Superior temporal gyrus (tissue), 1 donor: ENCODE measurements at regions not wholly inside any gene's neighbourhood (a gene's known extent, or its start where the extent isn't known, plus 50 kb on each side); places are given as distances from the start of the nearest gene placed in this dataset.

ENCODE experiments used
- DNase-seq: peaks from one replicate; pipeline ENCODE4 v3.0.0-alpha.2; 2016; ENCODE audit errors: extremely low spot score

GRCh38 chrX:109928596-109929335 is 74.1 kb upstream of the TMEM164 start:
- DNase-seq: no peak

GRCh38 chrX:109931677-109932076 is 71.2 kb upstream of the TMEM164 start:
- no peak for DNase-seq

- DNase-seq: no peak
Measured at GRCh38 chrX:109934434-109934833, 68.5 kb upstream of the TMEM164 start.

- no peak for DNase-seq
Measured at GRCh38 chrX:109934935-109935334, 68.0 kb upstream of the TMEM164 start.

- DNase-seq: no peak
Measured at GRCh38 chrX:109936114-109936513, 66.8 kb upstream of the TMEM164 start.

GRCh38 chrX:109936598-109936997 is 66.3 kb upstream of the TMEM164 start:
- no peak for DNase-seq

GRCh38 chrX:109939498-109939897 is 63.4 kb upstream of the TMEM164 start:
- no peak for DNase-seq

- no peak for DNase-seq
Measured at GRCh38 chrX:109940411-109940810, 62.5 kb upstream of the TMEM164 start.

GRCh38 chrX:109943092-109943739 is 59.7 kb upstream of the TMEM164 start:
- no peak for DNase-seq

GRCh38 chrX:109943740-109944092 is 59.2 kb upstream of the TMEM164 start:
- DNase-seq: no peak

GRCh38 chrX:109952050-109952449 is 50.9 kb upstream of the TMEM164 start:
- no peak for DNase-seq

GRCh38 chrX:109952985-109953905 is 49.7 kb upstream of the TMEM164 start:
- DNase-seq: no peak
